Psoas muscle (tissue), 7 donors: ENCODE measurements at regions not wholly inside any gene's neighbourhood (a gene's known extent, or its start where the extent isn't known, plus 50 kb on each side); places are given as distances from the start of the nearest gene placed in this dataset.

Experiments used
- ATAC-seq, 4 donors: fragments of 200-7000 bp; cut with Tn5 transposase; one replicate each; pipeline ENCODE4 v1.9.1; 2020; ENCODE audit warnings: moderate library complexity in 3 of 4, mild to moderate bottlenecking in 2 of 4
- DNase-seq, 2 donors: peaks; one replicate each; pipeline ENCODE4 v3.0.0-alpha.2; 2020
- H3K27ac ChIP-seq: fragments of 200-600 bp; one replicate; pipeline ENCODE4 v1.8.0; 2022
- H3K27me3 ChIP-seq, 3 donors: fragments of 200-600 bp in 1 of 3; one replicate each; pipeline versions ENCODE4 v1.6.1 to v1.8.0; 2013 to 2022; ENCODE audit warnings: low read length in 2 of 3, mild to moderate bottlenecking in 2 of 3, moderate library complexity in 1 of 3; ENCODE audit not compliant: insufficient read depth in 3 of 3
- H3K36me3 ChIP-seq, 2 donors: fragments of 200-600 bp in 1 of 2; one replicate each; pipeline versions ENCODE4 v1.6.1 to v1.8.0; 2013 to 2022; ENCODE audit warnings: low read depth in 1 of 2, mild to moderate bottlenecking in 1 of 2, moderate library complexity in 1 of 2; ENCODE audit not compliant: insufficient read depth in 1 of 2
- H3K4me1 ChIP-seq: fragments of 200-600 bp; one replicate; pipeline ENCODE4 v1.8.0; 2022
- H3K4me3 ChIP-seq: fragments of 200-600 bp; one replicate; pipeline ENCODE4 v1.8.0; 2022; ENCODE audit warnings: mild to moderate bottlenecking
- H3K9me3 ChIP-seq: fragments of 200-600 bp; one replicate; pipeline ENCODE4 v1.8.0; 2022
- CTCF ChIP-seq: fragments of 200-600 bp; IDR thresholded peaks from one replicate; pipeline ENCODE4 v1.8.0; 2022; ENCODE audit warnings: antibody characterized with exemption
- WGBS, 3 donors: extraction: QIAGEN DNeasy Blood & Tissue Kit; methylation state at CpG; one replicate each; pipeline versions ENCODE4 v1.1.6 to v1.1.7; 2013; 5-methylcytosine and 5-hydroxymethylcytosine counted together
- intact Hi-C, 2 donors: fragments of 100-400 bp; cut with DNase I; formaldehyde crosslinking; loops; one replicate each; pipeline versions ENCODE4 v1.11.0 to v1.14.2; 2022
- donor health status: healthy with polysubstance abuse.
- donor health status: DM: no; HTN: no; CAD: no; lungs with moderate emphysema.
- donor health status: Bipolar disorder and iron deficiency.
- donor health status: healthy.
- donor health status: DM: yes; HTN: yes; CAD: no.
- donor health status: DM: no; HTN: no; CAD: no.
- donor health status: DM: yes; HTN: yes; CAD: no.

- intact Hi-C loops: no loop called here
- no peak for DNase-seq
- H3K27me3 ChIP-seq: no peaks in the 10 kb centered on the region
- peaks cover 3% of the 10 kb centered on the region for H3K4me1 ChIP-seq
- no peak for TF ChIP-seq CTCF
- no peak overlapping the region for H3K27ac ChIP-seq
- no peak overlapping the region for H3K4me3 ChIP-seq
- no peaks in the 10 kb centered on the region for H3K9me3 ChIP-seq
- WGBS, 3 donors: 88 to 96% (median 94%) methylated on average over 1 of the region's 1 CpG
- no peaks in the 10 kb centered on the region for H3K36me3 ChIP-seq
- ATAC-seq: no peak
Measured at GRCh38 chr2:42882756-42883155, 90.4 kb upstream of the HAAO start.

- no peaks in the 10 kb centered on the region for H3K9me3 ChIP-seq
- 87 to 97% (median 93%) methylated on average over 1 of the region's 1 CpG for WGBS, 3 donors
- intact Hi-C loops: no loop called here
- H3K27ac ChIP-seq: peak overlapping the region; percentile 41
- H3K27me3 ChIP-seq: no peaks in the 10 kb centered on the region
- no peak for DNase-seq
- no peak for ATAC-seq
- peaks cover 3% of the 10 kb centered on the region for H3K4me1 ChIP-seq
- no peak for TF ChIP-seq CTCF
- no peaks in the 10 kb centered on the region for H3K36me3 ChIP-seq
- no peak overlapping the region for H3K4me3 ChIP-seq
Measured at GRCh38 chr2:42881732-42882131, 89.3 kb upstream of the HAAO start.

GRCh38 chr2:42880738-42881690 lies 88.6 kb upstream of the HAAO start:
- no peak for TF ChIP-seq CTCF
- intact Hi-C loops: no loop called here
- peak overlapping the region; percentile 53 for H3K27ac ChIP-seq
- ATAC-seq: no peak
- 62 to 64% (median 64%) methylated on average over 9 of the region's 9 CpGs for WGBS, 3 donors
- DNase-seq: no peak
- no peaks in the 10 kb centered on the region for H3K27me3 ChIP-seq
- no peak overlapping the region for H3K4me3 ChIP-seq
- no peaks in the 10 kb centered on the region for H3K9me3 ChIP-seq
- H3K36me3 ChIP-seq: no peaks in the 10 kb centered on the region
- H3K4me1 ChIP-seq: peaks cover 3% of the 10 kb centered on the region

- no peak overlapping the region for H3K4me3 ChIP-seq
- DNase-seq (no peak), ATAC-seq (peak in 3 of 4 donors; percentile 27 to 58 (median 36))
- peaks cover 3% of the 10 kb centered on the region for H3K4me1 ChIP-seq
- 35 to 45% (median 41%) methylated on average over 18 of the region's 18 CpGs for WGBS, 3 donors
- TF ChIP-seq CTCF: no peak
- intact Hi-C loops: no loop called here
- no peaks in the 10 kb centered on the region for H3K9me3 ChIP-seq
- no peaks in the 10 kb centered on the region for H3K36me3 ChIP-seq
- H3K27me3 ChIP-seq: no peaks in the 10 kb centered on the region
- H3K27ac ChIP-seq: peak overlapping the region; percentile 53
Measured at GRCh38 chr2:42879913-42880737, 87.7 kb upstream of the HAAO start.
